Kidney tubule cell (primary cell): ENCODE measurements at regions not wholly inside any gene's neighbourhood (a gene's known extent, or its start where the extent isn't known, plus 50 kb on each side); places are given as distances from the start of the nearest gene placed in this dataset.

Source experiments
- DNase-seq: peaks from one replicate; pipeline ENCODE4 v3.0.0-alpha.2; 2018; ENCODE audit warnings: low spot score

DNA sequence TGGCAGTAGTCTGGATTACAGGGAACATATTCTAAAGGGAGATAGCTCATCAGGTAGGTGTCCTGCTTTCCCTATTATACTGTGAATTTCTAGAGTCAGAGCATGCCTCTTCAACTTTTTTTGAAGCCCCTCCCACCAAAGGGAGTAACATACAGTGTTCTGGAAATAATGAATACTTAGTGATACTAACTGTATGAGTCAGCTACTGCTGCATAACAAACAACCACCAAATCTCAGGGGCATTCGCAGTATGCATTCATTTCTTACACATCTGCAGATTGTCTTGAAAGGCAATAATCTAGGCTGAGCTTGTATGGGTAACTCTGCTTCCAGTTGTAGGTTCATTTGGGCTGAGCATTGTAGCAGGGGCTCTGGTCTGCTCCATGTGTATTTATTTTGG lies 409.7 kb upstream of the SPRED2 start:
- no peak for DNase-seq

GRCh38 chr2:65835975-65836549 lies 403.7 kb upstream of the SPRED2 start:
- DNase-seq: no peak

DNA sequence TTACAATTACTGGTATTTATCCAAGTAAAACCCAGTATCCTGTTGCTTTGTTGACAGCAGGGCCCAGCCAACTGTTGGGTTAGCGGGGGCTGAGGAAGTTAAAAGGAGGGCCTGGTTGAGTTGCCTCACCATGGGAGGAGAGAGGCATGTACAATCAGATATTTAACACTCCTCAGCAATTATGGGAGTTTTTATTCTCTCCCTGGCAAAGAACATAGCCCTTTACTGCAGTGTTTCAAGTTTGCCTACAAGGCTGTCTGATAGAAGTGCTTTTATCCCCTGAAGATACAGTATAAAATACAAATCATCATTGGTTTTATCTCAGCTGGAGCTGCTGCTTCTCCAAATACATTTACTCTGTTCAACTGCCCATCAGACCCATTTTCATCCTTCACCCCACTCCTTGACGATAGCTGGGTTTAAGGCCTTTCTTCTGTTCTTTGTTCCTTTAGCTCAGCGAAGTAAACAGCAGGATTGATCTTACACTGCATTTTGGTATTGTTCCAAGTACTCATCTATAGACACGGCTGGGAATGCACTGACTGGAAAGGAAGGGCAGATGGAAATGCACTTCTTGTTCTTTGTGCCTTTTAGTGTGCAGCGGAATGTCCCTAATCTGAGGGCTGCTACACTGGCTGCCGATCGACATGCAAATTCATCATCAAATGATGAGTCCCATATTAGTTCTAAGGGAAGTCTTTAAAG lies 402.5 kb upstream of the SPRED2 start:
- DNase-seq: no peak

GRCh38 chr2:65834062-65834461 lies 401.7 kb upstream of the SPRED2 start:
- DNase-seq: no peak

GRCh38 chr2:65831509-65831908 lies 399.1 kb upstream of the SPRED2 start:
- no peak for DNase-seq

DNA sequence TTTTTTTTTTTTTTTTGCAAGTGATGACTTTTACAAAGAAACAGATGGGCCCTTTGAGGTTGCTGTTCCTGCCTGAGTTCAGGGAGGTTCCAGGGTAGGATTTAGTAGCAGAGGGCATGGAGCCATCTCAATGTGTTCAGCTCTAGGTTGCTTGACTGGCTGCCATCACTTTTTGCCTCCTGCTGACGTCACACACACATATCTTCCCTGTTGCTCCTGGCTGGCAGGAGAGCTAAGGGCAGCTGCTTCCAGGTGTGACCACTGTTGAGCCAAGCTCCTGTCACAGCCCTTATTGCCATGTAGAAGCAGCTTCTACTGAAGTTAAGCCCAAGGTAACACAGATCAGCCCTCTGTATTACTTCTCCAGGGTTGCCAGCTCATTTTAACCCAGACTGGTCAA lies 394.2 kb upstream of the SPRED2 start:
- DNase-seq: no peak

- no peak for DNase-seq
Observed at GRCh38 chr2:65823511-65823910, 391.1 kb upstream of the SPRED2 start.

DNA sequence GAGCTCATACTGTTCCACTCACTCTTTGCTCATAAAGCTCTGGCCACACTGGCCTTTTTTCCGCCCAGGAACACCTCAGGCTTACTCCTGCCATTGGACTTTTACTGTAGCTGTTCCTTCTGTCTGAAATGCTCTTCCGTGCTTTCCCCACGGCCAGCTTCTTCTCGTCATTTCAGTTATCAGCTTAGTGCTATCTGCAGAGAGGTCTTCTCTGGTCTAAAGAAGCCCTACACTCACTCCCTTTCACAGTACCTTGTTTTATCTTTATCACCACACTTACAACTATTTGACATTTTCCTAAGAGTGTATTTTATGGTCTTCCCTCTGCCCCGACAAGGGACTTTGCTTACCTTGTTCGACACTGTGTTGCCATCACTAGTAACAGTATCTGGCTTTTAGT lies 388.1 kb upstream of the SPRED2 start:
- no peak for DNase-seq

DNA sequence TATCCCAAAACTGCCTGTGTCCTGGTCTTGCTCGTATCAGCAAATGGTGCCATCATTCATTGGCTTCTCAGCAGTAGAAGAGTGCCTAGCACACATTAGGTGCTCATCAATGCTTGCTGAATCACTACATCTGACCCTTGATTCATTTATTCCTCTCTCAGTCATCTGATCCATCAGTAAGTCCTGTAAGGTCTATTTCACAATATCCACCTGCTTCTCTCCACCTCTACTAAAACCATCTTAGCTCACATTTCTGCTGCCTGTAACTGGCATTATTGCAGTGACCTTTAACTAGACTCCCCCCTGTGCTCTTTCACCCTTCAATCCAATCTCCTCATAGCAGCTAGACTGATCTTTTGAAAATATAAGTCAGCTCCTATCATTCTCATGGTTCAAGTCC lies 387.6 kb upstream of the SPRED2 start:
- DNase-seq: no peak

DNA sequence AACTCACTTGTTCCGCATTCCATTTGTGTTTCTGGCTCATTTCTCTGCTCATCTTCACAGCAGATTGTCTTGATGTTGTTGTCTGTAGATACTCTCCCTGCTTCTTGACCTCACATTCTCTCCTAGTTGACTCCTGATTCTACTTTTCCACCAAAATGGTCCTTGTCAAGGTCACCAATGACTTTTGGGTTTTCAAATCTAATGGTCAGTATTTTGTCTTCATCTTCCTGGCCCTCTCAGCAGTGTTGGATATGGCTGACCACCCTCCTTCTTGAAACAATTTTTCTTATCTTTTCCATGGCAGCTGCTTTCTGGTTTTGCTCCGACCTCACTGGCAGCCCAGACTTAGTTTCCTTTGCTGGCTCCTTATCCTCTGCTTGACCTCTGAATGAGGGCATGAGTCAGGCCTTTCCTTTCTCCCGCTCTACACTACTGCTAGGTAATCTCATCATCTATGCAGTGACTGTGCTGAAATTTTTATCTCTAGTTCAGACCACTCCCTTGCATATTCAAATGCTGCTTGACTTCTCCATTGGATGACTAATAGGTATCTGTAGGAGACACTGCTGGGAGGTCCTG lies 386.6 kb upstream of the SPRED2 start:
- DNase-seq: no peak

- no peak for DNase-seq
Observed at GRCh38 chr2:65813631-65814173, 381.3 kb upstream of the SPRED2 start.

GRCh38 chr2:65812887-65813286 lies 380.5 kb upstream of the SPRED2 start:
- DNase-seq: no peak

DNA sequence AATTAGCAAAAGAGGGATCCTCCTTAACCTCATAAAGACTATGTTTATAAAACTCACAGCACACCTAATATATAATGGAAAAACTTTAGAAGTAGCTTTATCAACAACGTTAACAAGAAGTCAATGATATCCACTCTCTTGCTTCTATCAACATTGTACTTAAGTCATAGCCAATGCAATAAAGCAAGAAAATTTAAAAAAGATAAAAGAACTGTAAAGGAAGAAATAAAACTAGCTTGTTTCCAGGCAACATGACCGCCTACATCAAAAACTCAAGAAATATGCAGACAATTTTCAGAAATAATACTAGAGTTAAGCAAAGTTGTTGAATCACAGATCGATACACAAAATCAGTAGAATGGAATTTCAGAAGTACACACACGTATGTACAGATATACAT lies 375.5 kb upstream of the SPRED2 start:
- DNase-seq: no peak

- no peak for DNase-seq
Observed at GRCh38 chr2:65804777-65805176, 372.4 kb upstream of the SPRED2 start.

- DNase-seq: no peak
Observed at GRCh38 chr2:65802298-65802942, 370.0 kb upstream of the SPRED2 start.

DNA sequence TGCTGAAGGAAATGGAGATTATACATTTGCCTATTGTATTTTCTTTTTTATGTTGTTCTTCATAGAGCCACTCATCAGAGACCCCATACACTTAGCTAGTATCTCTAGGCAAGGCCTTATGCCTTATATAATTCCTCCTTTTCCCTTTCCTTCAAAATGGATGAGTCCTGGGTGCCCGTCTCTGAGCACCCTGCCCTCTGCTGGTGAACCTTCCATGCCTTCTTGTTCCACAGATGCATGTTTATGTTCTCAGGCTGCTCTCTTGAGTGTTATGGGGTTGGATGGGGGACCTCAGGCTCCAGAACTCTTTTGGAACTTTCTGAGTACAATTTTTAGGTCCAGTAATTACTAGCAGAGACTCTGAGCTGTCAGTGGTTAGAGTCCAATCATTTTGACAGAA lies 368.6 kb upstream of the SPRED2 start:
- peak; percentile 32 for DNase-seq

DNA sequence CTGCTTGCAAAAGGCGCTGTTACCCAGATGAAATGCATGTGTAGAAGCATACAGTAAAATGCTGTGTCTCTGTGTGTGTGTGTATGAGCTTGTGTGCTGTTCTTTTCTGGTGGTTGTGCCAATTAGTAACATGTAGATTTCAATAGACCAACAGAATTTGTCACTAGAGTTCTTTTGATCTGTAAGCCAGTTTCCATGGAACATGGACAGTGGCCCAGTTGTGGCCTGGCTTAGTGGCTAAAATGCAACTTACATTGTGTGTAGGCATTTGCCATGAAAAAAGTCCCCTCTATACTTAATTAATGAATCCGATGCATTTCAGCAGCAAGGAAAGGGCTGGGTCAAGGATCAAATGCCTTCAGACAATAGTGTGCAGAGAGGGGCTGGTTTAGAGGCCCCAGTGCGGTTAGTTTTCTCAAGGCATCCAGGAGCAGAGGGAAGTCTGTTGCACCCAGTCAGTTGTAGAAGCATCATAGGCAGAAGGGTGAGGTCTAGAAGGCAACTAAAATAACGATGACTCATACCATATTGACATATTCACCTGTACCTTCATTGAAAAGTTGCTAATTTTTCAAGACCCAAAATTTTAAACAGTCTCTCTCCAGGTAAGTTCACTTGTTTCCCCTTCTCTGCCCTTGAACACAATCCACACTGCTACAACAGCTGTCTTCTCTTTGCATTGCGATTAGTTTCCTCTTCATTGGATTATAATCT lies 366.9 kb upstream of the SPRED2 start:
- no peak for DNase-seq

DNA sequence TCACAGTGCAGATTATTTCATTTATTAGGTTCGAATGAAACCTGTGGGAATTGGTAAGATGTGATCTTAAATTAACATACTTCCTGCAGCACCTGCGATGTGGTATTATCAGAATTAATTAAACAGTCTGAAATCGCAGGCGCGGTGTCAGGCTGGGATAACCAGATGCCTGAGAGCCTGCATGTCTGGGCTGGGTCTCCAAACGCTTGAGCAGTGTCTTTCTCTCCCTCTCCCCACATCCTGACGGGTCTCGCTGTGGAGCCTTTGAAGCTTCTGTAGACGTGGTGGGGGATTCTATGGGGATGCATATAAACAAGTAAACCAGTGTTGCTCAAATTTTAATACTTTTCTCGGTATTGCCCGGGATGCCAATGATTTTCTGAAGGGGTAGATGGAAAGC lies 366.2 kb upstream of the SPRED2 start:
- DNase-seq: no peak

DNA sequence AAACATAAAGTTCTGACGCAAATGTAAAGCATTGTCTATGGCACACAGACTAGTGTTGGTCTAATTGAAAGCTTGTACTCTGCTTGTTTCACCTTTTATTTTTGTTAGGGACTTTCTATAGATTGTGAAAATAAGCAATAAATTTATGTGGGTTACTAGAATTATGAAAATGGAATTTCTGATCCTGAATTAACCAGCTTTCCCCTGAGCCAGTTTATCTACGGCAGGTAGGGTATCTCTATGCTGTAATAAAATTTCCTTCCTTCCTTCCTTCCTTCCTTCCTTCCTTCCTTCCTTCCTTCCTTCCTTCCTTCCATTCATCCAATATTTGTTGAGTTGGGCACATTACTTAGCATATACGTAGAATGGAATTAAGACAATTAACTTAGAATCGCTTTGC lies 362.6 kb upstream of the SPRED2 start:
- no peak for DNase-seq

DNA sequence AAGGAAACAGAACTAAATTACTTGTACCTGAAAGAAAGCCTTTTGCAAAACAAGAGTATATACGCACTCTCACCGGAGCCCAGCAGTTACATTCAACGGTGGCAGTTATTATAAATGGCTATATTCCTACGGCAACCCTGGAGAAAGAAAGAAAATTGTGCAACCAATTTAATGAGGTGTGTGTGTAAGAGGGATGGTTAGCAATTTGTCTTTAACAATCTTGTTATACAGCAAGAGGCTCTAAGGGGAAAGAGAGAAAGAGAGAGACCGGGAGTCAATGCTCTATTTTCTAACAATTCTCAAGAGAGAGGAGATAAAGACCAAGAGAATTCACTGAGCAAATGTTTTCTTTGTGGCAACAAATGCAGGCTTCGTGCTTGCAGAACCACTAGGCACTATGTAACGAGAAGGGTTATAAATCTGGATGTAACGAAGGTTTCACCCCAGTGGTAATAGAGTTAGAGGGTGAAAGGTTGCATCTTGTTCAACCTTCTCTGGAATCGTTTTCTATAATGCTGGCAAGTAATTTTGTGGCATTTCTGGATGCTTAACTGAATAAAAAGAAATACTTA lies 359.1 kb upstream of the SPRED2 start:
- no peak for DNase-seq

- DNase-seq: no peak
Observed at GRCh38 chr2:65790676-65790935, 358.2 kb upstream of the SPRED2 start.

GRCh38 chr2:65789923-65790675 lies 357.7 kb upstream of the SPRED2 start:
- DNase-seq: no peak
